ENCODE measurements at regions not wholly inside any gene's neighbourhood (a gene's known extent, or its start where the extent isn't known, plus 50 kb on each side); places are given as distances from the start of the nearest gene placed in this dataset.

DNA sequence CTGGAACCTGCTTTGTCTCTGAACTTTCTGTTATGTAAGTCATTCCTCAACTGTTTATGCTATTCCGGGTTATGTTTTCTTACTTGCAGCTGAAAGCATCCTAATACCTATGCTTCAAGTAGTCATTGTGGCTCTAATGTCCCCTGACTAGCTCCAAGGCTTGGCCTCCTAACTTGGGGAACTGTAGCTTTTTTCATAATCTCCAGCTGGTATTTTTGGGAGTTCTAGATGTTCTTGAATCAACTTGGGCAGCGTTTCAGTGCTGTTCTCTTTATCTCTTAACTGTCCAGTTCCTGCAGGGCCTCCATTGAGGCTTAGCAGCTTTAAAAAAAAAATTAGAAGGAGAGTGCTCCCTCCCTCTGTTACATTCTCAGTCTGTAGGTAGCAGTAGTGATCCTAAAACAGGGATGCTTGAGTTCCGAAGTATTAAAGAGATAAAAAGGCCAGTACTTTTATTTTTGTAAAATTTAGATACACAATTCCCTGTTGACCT is 100.0 kb upstream of the ACTBL2 start:
- TF ChIP-seq, protein P1, sequence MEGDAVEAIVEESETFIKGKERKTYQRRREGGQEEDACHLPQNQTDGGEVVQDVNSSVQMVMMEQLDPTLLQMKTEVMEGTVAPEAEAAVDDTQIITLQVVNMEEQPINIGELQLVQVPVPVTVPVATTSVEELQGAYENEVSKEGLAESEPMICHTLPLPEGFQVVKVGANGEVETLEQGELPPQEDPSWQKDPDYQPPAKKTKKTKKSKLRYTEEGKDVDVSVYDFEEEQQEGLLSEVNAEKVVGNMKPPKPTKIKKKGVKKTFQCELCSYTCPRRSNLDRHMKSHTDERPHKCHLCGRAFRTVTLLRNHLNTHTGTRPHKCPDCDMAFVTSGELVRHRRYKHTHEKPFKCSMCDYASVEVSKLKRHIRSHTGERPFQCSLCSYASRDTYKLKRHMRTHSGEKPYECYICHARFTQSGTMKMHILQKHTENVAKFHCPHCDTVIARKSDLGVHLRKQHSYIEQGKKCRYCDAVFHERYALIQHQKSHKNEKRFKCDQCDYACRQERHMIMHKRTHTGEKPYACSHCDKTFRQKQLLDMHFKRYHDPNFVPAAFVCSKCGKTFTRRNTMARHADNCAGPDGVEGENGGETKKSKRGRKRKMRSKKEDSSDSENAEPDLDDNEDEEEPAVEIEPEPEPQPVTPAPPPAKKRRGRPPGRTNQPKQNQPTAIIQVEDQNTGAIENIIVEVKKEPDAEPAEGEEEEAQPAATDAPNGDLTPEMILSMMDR (IDR thresholded peaks at IDR 0.05), result no peak
- no peak for TF ChIP-seq POLR2A (IDR thresholded peaks at IDR 0.05)
